GM21619 (cell line): ENCODE measurements at regions not wholly inside any gene's neighbourhood (a gene's known extent, or its start where the extent isn't known, plus 50 kb on each side); places are given as distances from the start of the nearest gene placed in this dataset.
A peak's percentile ranks its signal among the peaks of the same experiment; 100 is the strongest.
"Not testable (repeated sequence)": the region's sequence is repeated elsewhere in the genome, so short reads cannot be mapped to it uniquely, and the experiment has no call there.

Experiments
- ATAC-seq: cut with Tn5 transposase; IDR thresholded peaks from one replicate; pipeline ENCODE4 v1.9.1; 2021; ENCODE audit not compliant: unreplicated experiment

- ATAC-seq, result no peak
These were observed 207.5 kb downstream of the EXOC5 start for GRCh38 chr14:57061009-57061711.

GRCh38 chr14:57060276-57060955 is 208.3 kb downstream of the EXOC5 start:
- peak; percentile 93 for ATAC-seq

GRCh38 chr14:57058319-57058718 is 210.4 kb downstream of the EXOC5 start:
- no peak for ATAC-seq

GRCh38 chr14:57057803-57058202 is 210.9 kb downstream of the EXOC5 start:
- no peak for ATAC-seq

GRCh38 chr14:57056522-57056921 is 212.2 kb downstream of the EXOC5 start:
- ATAC-seq, result not testable (repeated sequence)

- ATAC-seq, result no peak
These were observed 215.9 kb downstream of the EXOC5 start for GRCh38 chr14:57052705-57053302.

GRCh38 chr14:57051633-57052032 is 217.1 kb downstream of the EXOC5 start:
- no peak for ATAC-seq

GRCh38 chr14:57049848-57050247 is 218.9 kb downstream of the EXOC5 start:
- no peak for ATAC-seq

- ATAC-seq, result no peak
These were observed 222.5 kb downstream of the EXOC5 start for GRCh38 chr14:57046175-57046574.

- ATAC-seq, result not testable (repeated sequence)
These were observed 224.4 kb downstream of the EXOC5 start for GRCh38 chr14:57044101-57044973.

GRCh38 chr14:57038689-57039088 is 228.4 kb upstream of the OTX2 start:
- no peak for ATAC-seq

- no peak for ATAC-seq
These were observed 221.2 kb upstream of the OTX2 start for GRCh38 chr14:57031474-57031873.

GRCh38 chr14:57029620-57030253 is 219.5 kb upstream of the OTX2 start:
- no peak for ATAC-seq

- ATAC-seq, result no peak
These were observed 215.2 kb upstream of the OTX2 start for GRCh38 chr14:57025456-57025855.

- ATAC-seq, result no peak
These were observed 212.3 kb upstream of the OTX2 start for GRCh38 chr14:57022608-57023007.

GRCh38 chr14:57018065-57018464 is 207.8 kb upstream of the OTX2 start:
- no peak for ATAC-seq

- ATAC-seq, result no peak
These were observed 203.7 kb upstream of the OTX2 start for GRCh38 chr14:57013987-57014386.

GRCh38 chr14:57009585-57010515 is 199.6 kb upstream of the OTX2 start:
- no peak for ATAC-seq

GRCh38 chr14:57008534-57008933 is 198.3 kb upstream of the OTX2 start:
- no peak for ATAC-seq

- no peak for ATAC-seq
These were observed 188.4 kb upstream of the OTX2 start for GRCh38 chr14:56998728-56999127.
